ENCODE measurements at regions not wholly inside any gene's neighbourhood (a gene's known extent, or its start where the extent isn't known, plus 50 kb on each side); places are given as distances from the start of the nearest gene placed in this dataset.

DNA sequence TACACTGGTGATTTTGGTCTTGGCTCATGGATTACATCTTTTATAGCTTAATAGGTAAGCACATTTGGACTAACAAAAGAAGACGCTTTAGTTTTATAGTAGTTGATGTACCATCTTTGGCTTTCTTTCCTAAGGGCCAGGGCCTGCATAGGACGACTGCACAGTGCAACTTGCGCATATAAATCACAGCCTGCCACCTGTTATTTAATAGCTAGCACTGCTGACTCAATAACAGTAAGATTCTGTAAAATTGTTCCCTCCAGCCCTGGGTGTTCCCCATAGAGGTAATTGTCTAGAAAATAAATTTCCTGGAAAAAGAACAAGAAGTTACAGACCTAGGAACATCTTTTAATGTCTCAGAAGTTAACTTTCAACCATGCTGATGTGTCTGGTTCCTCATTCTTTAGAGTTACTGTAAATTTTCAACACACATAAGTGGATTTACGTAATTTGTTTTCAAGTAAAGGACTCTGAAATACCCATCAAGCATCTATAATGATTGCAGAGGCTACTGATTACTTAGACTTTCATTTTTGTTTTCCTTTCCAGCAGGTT lies 594.2 kb upstream of the NXPH2 start:
- Histone ChIP-seq H3K36me3 (ENCODE audit: insufficient read depth, low read length) (no peaks in the 10 kb centered on the region), H3K4me2 (ENCODE audit: insufficient read depth, low read length) (no peak overlapping the region)

DNA sequence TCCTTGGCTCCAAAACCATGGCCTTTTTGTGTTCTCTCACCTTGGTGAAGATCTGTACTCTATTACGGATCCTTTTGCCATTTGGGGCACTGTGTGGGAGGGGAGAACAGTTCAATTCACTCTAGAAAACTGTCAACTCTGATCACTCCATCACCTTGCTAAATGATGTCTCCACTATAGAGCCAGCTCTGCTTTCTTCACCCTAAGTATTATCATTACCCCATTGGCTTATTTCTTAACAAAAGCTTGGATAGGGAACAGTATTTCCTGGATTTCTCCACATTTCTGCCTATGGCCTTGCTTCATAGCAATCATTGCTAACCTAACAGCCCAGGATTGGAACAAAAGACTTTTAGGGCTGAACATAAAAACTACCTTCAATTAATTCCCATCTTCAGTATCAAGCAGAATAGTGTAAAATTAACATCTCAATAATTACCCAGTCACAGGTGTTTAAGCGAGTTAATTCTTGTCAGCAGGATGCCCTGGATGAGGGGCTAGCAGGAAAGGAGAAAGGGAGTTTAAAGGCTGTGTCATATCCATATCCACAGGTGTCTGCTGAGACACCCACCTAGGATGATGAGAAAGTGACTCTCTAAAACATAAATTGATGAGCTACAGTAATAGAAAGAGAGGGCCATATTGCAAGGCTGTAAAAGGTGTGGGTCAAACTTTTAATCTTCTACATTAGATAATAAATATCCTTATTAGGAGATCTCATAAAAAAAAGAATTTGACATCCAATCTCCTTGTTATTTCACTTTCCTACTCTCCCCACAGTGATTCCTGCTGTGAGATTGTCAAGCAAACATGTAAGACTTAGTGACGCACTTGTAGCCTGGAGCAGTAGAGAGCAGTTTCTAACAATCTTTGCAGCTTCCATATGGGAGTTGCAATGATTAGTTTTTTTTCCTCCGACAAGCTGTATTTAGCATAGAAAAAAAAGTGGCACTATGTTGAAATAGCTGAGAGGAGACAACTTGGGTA lies 589.5 kb upstream of the NXPH2 start:
- Histone ChIP-seq H3K79me2 (ENCODE audit: insufficient read depth, low read length) (no peaks in the 10 kb centered on the region), H3K4me2 (ENCODE audit: insufficient read depth, low read length) (no peak overlapping the region), H3K9me3 (ENCODE audit: insufficient read depth, low read length, severe bottlenecking) (no peaks in the 10 kb centered on the region), H2AFZ (ENCODE audit: low read depth, low read length) (no peak overlapping the region), H3K4me3 (ENCODE audit: low read depth in 1 of 2, low read length in 2 of 2) (no peak overlapping the region), H3K27me3 (ENCODE audit: insufficient read depth, low read length, poor library complexity) (no peaks in the 10 kb centered on the region), H3K4me1 (ENCODE audit: insufficient read depth, low read length) (no peaks in the 10 kb centered on the region), H3K36me3 (ENCODE audit: insufficient read depth, low read length) (no peaks in the 10 kb centered on the region), H3K9ac (ENCODE audit: low read depth, low read length) (no peak overlapping the region), H4K20me1 (ENCODE audit: insufficient read depth, low read length) (no peaks in the 10 kb centered on the region), H3K27ac (ENCODE audit: low read length) (no peak overlapping the region)
- TF ChIP-seq, protein P1, sequence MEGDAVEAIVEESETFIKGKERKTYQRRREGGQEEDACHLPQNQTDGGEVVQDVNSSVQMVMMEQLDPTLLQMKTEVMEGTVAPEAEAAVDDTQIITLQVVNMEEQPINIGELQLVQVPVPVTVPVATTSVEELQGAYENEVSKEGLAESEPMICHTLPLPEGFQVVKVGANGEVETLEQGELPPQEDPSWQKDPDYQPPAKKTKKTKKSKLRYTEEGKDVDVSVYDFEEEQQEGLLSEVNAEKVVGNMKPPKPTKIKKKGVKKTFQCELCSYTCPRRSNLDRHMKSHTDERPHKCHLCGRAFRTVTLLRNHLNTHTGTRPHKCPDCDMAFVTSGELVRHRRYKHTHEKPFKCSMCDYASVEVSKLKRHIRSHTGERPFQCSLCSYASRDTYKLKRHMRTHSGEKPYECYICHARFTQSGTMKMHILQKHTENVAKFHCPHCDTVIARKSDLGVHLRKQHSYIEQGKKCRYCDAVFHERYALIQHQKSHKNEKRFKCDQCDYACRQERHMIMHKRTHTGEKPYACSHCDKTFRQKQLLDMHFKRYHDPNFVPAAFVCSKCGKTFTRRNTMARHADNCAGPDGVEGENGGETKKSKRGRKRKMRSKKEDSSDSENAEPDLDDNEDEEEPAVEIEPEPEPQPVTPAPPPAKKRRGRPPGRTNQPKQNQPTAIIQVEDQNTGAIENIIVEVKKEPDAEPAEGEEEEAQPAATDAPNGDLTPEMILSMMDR (IDR thresholded peaks at IDR 0.05; ENCODE audit: borderline replicate concordance, extremely low read depth, low read length, poor library complexity, severe bottlenecking) = no peak
- TF ChIP-seq EZH2 (IDR thresholded peaks at IDR 0.05; ENCODE audit: borderline replicate concordance, low read depth, low read length, severe bottlenecking) = no peak
- no peak for ATAC-seq (ENCODE audit: insufficient read depth, low read depth)
- no peak for DNase-seq

More for the DNA sequence above, 594.2 kb upstream of the NXPH2 start:
- Histone ChIP-seq H3K4me1 (ENCODE audit: insufficient read depth, low read length) (no peaks in the 10 kb centered on the region), H4K20me1 (ENCODE audit: insufficient read depth, low read length) (no peaks in the 10 kb centered on the region), H2AFZ (ENCODE audit: low read depth, low read length) (no peak overlapping the region), H3K79me2 (ENCODE audit: insufficient read depth, low read length) (no peaks in the 10 kb centered on the region), H3K9me3 (ENCODE audit: insufficient read depth, low read length, severe bottlenecking) (no peaks in the 10 kb centered on the region), H3K9ac (ENCODE audit: low read depth, low read length) (no peak overlapping the region), H3K27ac (ENCODE audit: low read length) (no peak overlapping the region), H3K4me3 (ENCODE audit: low read depth in 1 of 2, low read length in 2 of 2) (no peak overlapping the region), H3K27me3 (ENCODE audit: insufficient read depth, low read length, poor library complexity) (no peaks in the 10 kb centered on the region)
- no peak for TF ChIP-seq EZH2 (IDR thresholded peaks at IDR 0.05; ENCODE audit: borderline replicate concordance, low read depth, low read length, severe bottlenecking)
- TF ChIP-seq, protein P1 (IDR thresholded peaks at IDR 0.05; ENCODE audit: borderline replicate concordance, extremely low read depth, low read length, poor library complexity, severe bottlenecking) = no peak
- ATAC-seq (ENCODE audit: insufficient read depth, low read depth) (no peak), DNase-seq (no peak)

DNA sequence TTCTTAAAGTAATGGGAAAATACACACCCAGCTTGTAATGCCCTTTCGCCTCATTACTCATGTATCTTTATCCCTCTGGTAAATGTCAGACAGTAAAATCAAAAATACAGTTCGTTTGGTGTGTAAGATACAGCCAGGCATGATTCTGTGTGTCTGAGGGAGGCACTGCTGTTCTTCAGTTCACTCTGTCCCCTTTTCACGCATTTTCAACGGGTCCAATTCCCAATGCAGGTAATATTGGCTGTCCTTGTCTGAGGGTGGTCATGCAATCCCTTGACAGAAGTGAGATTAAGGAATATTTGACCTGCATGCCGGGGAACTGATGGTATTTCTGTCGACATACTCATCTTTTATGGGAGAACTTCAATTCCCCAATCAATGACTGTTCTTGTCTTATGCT lies 587.2 kb upstream of the NXPH2 start:
- no peaks in the 10 kb centered on the region for H3K79me2 ChIP-seq (ENCODE audit: insufficient read depth, low read length)
- no peaks in the 10 kb centered on the region for H3K27me3 ChIP-seq (ENCODE audit: insufficient read depth, low read length, poor library complexity)
- DNase-seq (no peak), ATAC-seq (ENCODE audit: insufficient read depth, low read depth) (no peak)
- TF ChIP-seq, protein P1 (IDR thresholded peaks at IDR 0.05; ENCODE audit: borderline replicate concordance, extremely low read depth, low read length, poor library complexity, severe bottlenecking) = no peak
- TF ChIP-seq EZH2 (IDR thresholded peaks at IDR 0.05; ENCODE audit: borderline replicate concordance, low read depth, low read length, severe bottlenecking) = no peak
- H3K4me1 ChIP-seq (ENCODE audit: insufficient read depth, low read length) = no peaks in the 10 kb centered on the region
- H3K4me3 ChIP-seq (ENCODE audit: low read depth in 1 of 2, low read length in 2 of 2) = no peak overlapping the region
- H4K20me1 ChIP-seq (ENCODE audit: insufficient read depth, low read length) = no peaks in the 10 kb centered on the region
- H3K9ac ChIP-seq (ENCODE audit: low read depth, low read length) = no peak overlapping the region
- H2AFZ ChIP-seq (ENCODE audit: low read depth, low read length) = no peak overlapping the region
- no peak overlapping the region for H3K27ac ChIP-seq (ENCODE audit: low read length)
- H3K4me2 ChIP-seq (ENCODE audit: insufficient read depth, low read length) = no peak overlapping the region
- H3K36me3 ChIP-seq (ENCODE audit: insufficient read depth, low read length) = no peaks in the 10 kb centered on the region
- H3K9me3 ChIP-seq (ENCODE audit: insufficient read depth, low read length, severe bottlenecking) = no peaks in the 10 kb centered on the region

Measured in DND-41 (cell line).